Panc1 (cell line): ENCODE measurements at regions not wholly inside any gene's neighbourhood (a gene's known extent, or its start where the extent isn't known, plus 50 kb on each side); places are given as distances from the start of the nearest gene placed in this dataset.

Experiments
- ATAC-seq: fragments of 200-7000 bp; cut with Tn5 transposase; 2 replicates; pipeline ENCODE4 v1.9.1; 2020; ENCODE audit warnings: mild to moderate bottlenecking, moderate library complexity
- BruUV-seq: library from RNA; stranded (reverse); fragments of 400-500 nt; replicated peaks from 2 replicates; lab custom pipeline; 2021; lab: Mats Ljungman, UMichigan
- CTCF ChIA-PET: fragments of 300-600 bp; sonication (Branson Sonifier 250); formaldehyde crosslinking; loops from one replicate; lab custom pipeline; 2022; ENCODE audit warnings: antibody characterized with exemption; lab: Charles Lee
- POLR2A ChIA-PET: fragments of 300-600 bp; sonication (Branson Sonifier 250); formaldehyde crosslinking; loops from one replicate; lab custom pipeline; 2022; ENCODE audit warnings: antibody characterized with exemption; lab: Charles Lee
- DNase-seq: peaks from one replicate; pipeline ENCODE4 v3.0.0-alpha.2; 2010; ENCODE audit warnings: low read depth, low spot score
- H3K27ac ChIP-seq: 2 replicates; pipeline ENCODE4 v1.5.1; 2011; ENCODE audit warnings: mild to moderate bottlenecking, low read length, inconsistent platforms
- H3K27me3 ChIP-seq: fragments of 200-500 bp; sonication (Bioruptor generic); 2 replicates; pipeline ENCODE4 v1.6.0; 2014; ENCODE audit warnings: low read length, inconsistent platforms; ENCODE audit not compliant: control insufficient read depth, insufficient read depth
- H3K36me3 ChIP-seq: fragments of 200-500 bp; sonication (Bioruptor generic); 2 replicates; pipeline ENCODE4 v1.5.1; 2014; ENCODE audit warnings: inconsistent platforms, mild to moderate bottlenecking, low read length, moderate library complexity; ENCODE audit not compliant: control insufficient read depth, insufficient read depth
- H3K4me1 ChIP-seq: 2 replicates; pipeline ENCODE4 v1.5.1; 2011; ENCODE audit warnings: inconsistent platforms, mild to moderate bottlenecking, low read length, moderate library complexity; ENCODE audit not compliant: control insufficient read depth, insufficient read depth
- H3K4me3 ChIP-seq, 2 experiments: 2 replicates each; pipeline ENCODE4 v1.5.1; 2011 to 2012; ENCODE audit warnings: low read depth in 2 of 2, low read length in 2 of 2, mild to moderate bottlenecking in 2 of 2, inconsistent platforms in 1 of 2, moderate library complexity in 1 of 2
- H3K9me3 ChIP-seq: fragments of 200-500 bp; sonication (Bioruptor generic); 2 replicates; pipeline ENCODE4 v1.5.1; 2014; ENCODE audit warnings: low read depth, mild to moderate bottlenecking, inconsistent platforms, low read length, moderate library complexity; ENCODE audit not compliant: control insufficient read depth, insufficient read depth
- POLR2AphosphoS5 ChIP-seq: IDR thresholded peaks from 2 replicates; pipeline ENCODE4 v1.6.1; 2012; ENCODE audit warnings: mild to moderate bottlenecking, low read depth, low read length, moderate library complexity
- SIN3A ChIP-seq: IDR thresholded peaks from 2 replicates; pipeline ENCODE4 v1.6.1; 2012; ENCODE audit warnings: low read depth, mild to moderate bottlenecking, low read length, moderate library complexity, borderline replicate concordance; ENCODE audit not compliant: insufficient read depth
- TCF7L2 ChIP-seq: IDR thresholded peaks from 2 replicates; pipeline ENCODE4 v1.6.1; 2011; ENCODE audit warnings: mild to moderate bottlenecking, low read depth, low read length, inconsistent platforms
- in situ Hi-C: cut with HindIII; loops from 2 replicates; pipeline ENCODE4 v1.10.0; 2016; ENCODE audit warnings: low sequenced_read_pairs, low pct_unique_long_range_greater_than_20kb
- intact Hi-C: fragments of 100-400 bp; cut with micrococcal nuclease; formaldehyde crosslinking; loops from one replicate; pipeline ENCODE4 v1.10.0; 2022; ENCODE audit not compliant: unreplicated experiment
- TF ChIP-seq, protein P1 (sequence below), 2 experiments: IDR thresholded peaks; 2 replicates each; pipeline ENCODE4 v1.6.1; 2011 to 2012; ENCODE audit warnings: low read depth in 2 of 2, control low read depth in 1 of 2, low read length in 1 of 2, mild to moderate bottlenecking in 1 of 2, moderate library complexity in 1 of 2; ENCODE audit not compliant: insufficient read depth in 1 of 2
- TF ChIP-seq, protein P2 (sequence below): fragments of 450-650 bp; IDR thresholded peaks from 2 replicates; pipeline ENCODE4 v1.5.1; 2017; ENCODE audit warnings: mild to moderate bottlenecking

DNA sequence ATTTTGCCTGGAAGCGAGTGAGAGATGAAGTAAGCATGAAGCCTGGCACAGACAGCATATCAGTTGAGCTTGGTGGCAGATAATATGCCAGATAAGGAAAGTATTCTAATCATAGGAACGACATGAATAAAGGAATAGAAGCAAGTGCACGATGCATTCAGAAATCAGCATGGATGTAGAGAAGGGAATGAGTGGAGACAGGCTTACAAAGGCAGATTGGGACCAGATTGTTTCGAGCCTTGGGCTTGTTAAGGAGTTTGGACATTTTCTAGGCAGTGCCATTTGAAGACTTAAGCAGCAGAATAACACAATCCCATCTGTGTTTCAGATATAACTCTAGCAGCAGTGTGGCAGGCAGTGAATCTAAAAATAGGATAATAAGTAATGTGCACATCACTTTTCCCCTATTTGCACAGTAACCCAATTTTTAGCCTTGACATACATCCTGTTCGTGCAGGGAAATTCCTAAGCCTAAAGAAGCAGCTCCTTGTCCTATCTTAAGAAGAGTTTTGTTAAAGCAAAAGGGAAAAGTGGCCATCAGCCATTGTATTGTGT is 450.2 kb downstream of the PLCL1 start:
- ATAC-seq (no peak), DNase-seq (no peak)
- H3K9me3 ChIP-seq: no peaks in the 10 kb centered on the region
- no peaks in the 10 kb centered on the region for H3K4me1 ChIP-seq
- TF ChIP-seq, protein P1, sequence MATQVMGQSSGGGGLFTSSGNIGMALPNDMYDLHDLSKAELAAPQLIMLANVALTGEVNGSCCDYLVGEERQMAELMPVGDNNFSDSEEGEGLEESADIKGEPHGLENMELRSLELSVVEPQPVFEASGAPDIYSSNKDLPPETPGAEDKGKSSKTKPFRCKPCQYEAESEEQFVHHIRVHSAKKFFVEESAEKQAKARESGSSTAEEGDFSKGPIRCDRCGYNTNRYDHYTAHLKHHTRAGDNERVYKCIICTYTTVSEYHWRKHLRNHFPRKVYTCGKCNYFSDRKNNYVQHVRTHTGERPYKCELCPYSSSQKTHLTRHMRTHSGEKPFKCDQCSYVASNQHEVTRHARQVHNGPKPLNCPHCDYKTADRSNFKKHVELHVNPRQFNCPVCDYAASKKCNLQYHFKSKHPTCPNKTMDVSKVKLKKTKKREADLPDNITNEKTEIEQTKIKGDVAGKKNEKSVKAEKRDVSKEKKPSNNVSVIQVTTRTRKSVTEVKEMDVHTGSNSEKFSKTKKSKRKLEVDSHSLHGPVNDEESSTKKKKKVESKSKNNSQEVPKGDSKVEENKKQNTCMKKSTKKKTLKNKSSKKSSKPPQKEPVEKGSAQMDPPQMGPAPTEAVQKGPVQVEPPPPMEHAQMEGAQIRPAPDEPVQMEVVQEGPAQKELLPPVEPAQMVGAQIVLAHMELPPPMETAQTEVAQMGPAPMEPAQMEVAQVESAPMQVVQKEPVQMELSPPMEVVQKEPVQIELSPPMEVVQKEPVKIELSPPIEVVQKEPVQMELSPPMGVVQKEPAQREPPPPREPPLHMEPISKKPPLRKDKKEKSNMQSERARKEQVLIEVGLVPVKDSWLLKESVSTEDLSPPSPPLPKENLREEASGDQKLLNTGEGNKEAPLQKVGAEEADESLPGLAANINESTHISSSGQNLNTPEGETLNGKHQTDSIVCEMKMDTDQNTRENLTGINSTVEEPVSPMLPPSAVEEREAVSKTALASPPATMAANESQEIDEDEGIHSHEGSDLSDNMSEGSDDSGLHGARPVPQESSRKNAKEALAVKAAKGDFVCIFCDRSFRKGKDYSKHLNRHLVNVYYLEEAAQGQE (IDR thresholded peaks at IDR 0.05; ENCODE audit: insufficient read depth in 1 of 2, low read depth in 2 of 2, low read length in 1 of 2): no peak
- TF ChIP-seq SIN3A (no peak), POLR2AphosphoS5 (no peak), TCF7L2 (no peak)
- TF ChIP-seq, protein P2, sequence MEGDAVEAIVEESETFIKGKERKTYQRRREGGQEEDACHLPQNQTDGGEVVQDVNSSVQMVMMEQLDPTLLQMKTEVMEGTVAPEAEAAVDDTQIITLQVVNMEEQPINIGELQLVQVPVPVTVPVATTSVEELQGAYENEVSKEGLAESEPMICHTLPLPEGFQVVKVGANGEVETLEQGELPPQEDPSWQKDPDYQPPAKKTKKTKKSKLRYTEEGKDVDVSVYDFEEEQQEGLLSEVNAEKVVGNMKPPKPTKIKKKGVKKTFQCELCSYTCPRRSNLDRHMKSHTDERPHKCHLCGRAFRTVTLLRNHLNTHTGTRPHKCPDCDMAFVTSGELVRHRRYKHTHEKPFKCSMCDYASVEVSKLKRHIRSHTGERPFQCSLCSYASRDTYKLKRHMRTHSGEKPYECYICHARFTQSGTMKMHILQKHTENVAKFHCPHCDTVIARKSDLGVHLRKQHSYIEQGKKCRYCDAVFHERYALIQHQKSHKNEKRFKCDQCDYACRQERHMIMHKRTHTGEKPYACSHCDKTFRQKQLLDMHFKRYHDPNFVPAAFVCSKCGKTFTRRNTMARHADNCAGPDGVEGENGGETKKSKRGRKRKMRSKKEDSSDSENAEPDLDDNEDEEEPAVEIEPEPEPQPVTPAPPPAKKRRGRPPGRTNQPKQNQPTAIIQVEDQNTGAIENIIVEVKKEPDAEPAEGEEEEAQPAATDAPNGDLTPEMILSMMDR: no peak
- no peaks in the 10 kb centered on the region for H3K36me3 ChIP-seq
- H3K27ac ChIP-seq: no peak overlapping the region
- BruUV-seq: no TSS peak
- H3K27me3 ChIP-seq: no peaks in the 10 kb centered on the region; the same call in none of the 2 replicates
- POLR2A ChIA-PET: no interaction called here
- intact Hi-C loops: no loop called here
- H3K4me3 ChIP-seq: no peak overlapping the region
- in situ Hi-C loops: no loop called here
- CTCF ChIA-PET: no interaction called here

DNA sequence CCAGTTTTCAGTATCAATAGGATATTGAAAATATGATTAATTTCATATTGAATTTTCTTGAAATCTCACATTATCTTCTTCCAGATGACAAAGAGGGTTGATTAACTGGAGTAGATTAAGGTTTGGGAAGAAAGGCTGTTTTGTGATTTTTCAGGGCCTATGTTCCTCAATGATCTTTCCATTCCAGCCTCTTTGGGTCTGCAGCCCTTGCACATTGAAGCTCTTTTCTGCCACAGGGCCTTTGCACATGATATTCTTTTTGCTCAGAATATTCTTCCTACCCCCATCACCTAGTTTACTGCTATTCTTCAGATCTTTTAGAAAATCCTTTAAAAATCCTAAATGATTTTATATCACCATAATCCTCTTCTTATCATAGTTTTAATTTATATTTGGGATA is 449.6 kb downstream of the PLCL1 start:
- DNase-seq (no peak), ATAC-seq (no peak)
- ChIA-PET POLR2A (no interaction called here), CTCF (no interaction called here)
- no peaks in the 10 kb centered on the region; the same call in none of the 2 replicates for H3K27me3 ChIP-seq
- H3K4me1 ChIP-seq: no peaks in the 10 kb centered on the region
- TF ChIP-seq, protein P2: no peak
- TF ChIP-seq, protein P1 (IDR thresholded peaks at IDR 0.05; ENCODE audit: insufficient read depth in 1 of 2, low read depth in 2 of 2, low read length in 1 of 2): no peak
- no peak for TF ChIP-seq TCF7L2
- no peak for TF ChIP-seq POLR2AphosphoS5
- no peak for TF ChIP-seq SIN3A
- intact Hi-C loops (no loop called here), in situ Hi-C loops (no loop called here)
- H3K9me3 ChIP-seq: no peaks in the 10 kb centered on the region
- H3K36me3 ChIP-seq: no peaks in the 10 kb centered on the region
- no TSS peak for BruUV-seq
- H3K4me3 ChIP-seq: no peak overlapping the region
- no peak overlapping the region for H3K27ac ChIP-seq
